Fibroblast of villous mesenchyme (primary cell): ENCODE measurements at regions not wholly inside any gene's neighbourhood (a gene's known extent, or its start where the extent isn't known, plus 50 kb on each side); places are given as distances from the start of the nearest gene placed in this dataset.

Experiments
- DNase-seq: peaks from one replicate; pipeline ENCODE4 v3.0.0-alpha.2; 2010; ENCODE audit warnings: low read depth
- H3K4me3 ChIP-seq: 2 replicates; pipeline ENCODE4 v1.5.1; 2011; ENCODE audit warnings: low read depth, mild to moderate bottlenecking, low read length
- TF ChIP-seq, protein P1 (sequence below): IDR thresholded peaks from 2 replicates; pipeline ENCODE4 v1.5.1; 2012; ENCODE audit warnings: low read depth, mild to moderate bottlenecking, low read length; ENCODE audit not compliant: insufficient read depth

DNA sequence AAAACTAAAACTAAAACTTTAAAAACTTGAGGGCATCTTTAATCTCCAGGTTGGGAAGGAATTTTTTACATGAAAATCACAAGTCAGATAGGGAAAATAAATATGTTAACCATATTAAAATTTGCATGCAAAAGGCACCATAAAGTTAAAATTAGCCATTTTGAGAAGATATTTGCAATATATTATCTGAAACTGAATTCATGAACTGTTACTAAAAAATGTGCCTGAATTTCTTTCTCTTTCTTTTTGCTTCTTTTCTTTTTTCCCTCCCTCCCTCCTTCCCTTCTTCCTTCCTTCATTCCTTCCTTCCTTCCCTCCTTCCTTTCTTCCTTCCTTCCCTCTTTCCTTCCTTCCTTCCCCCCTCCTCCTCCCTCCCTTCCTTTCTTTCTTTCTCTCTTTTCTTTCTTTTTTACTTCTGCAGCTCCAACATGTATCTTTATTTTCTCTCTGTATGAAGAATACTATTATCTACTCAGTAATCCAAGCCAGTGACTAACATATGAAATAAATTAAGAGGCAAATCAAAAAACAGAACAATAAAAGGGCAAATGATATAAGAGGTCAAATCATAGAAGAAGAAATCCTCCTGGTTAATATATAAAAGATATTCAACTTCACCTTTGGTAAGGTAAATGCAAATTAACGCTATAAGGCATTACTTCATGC is 146.0 kb downstream of the BRMS1L start:
- no peak overlapping the region for H3K4me3 ChIP-seq
- DNase-seq: no peak
- TF ChIP-seq, protein P1, sequence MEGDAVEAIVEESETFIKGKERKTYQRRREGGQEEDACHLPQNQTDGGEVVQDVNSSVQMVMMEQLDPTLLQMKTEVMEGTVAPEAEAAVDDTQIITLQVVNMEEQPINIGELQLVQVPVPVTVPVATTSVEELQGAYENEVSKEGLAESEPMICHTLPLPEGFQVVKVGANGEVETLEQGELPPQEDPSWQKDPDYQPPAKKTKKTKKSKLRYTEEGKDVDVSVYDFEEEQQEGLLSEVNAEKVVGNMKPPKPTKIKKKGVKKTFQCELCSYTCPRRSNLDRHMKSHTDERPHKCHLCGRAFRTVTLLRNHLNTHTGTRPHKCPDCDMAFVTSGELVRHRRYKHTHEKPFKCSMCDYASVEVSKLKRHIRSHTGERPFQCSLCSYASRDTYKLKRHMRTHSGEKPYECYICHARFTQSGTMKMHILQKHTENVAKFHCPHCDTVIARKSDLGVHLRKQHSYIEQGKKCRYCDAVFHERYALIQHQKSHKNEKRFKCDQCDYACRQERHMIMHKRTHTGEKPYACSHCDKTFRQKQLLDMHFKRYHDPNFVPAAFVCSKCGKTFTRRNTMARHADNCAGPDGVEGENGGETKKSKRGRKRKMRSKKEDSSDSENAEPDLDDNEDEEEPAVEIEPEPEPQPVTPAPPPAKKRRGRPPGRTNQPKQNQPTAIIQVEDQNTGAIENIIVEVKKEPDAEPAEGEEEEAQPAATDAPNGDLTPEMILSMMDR: no peak

- no peak for DNase-seq
- H3K4me3 ChIP-seq: no peak overlapping the region
- TF ChIP-seq, protein P1: no peak
Observed at GRCh38 chr14:35969310-35969709, 143.2 kb downstream of the BRMS1L start.

DNA sequence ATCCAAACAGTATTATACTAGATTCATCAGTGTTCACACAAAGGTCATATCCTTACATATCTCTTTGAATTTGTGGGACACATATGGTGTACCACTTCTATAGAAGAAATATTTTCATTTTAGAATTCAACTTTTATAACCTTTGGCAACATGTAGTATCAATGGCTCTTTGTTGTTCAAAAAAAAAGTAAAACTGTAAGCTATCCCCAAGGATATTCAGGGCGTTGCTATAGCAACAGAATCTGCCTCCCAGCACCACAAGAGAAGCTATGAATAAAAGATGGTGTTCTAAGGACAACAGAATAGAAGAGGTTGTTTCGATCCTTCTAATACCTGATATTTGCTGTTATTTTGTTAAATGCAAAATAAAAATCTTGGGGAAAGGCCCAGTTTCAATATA is 139.3 kb downstream of the BRMS1L start:
- H3K4me3 ChIP-seq: no peak overlapping the region
- TF ChIP-seq, protein P1: no peak
- no peak for DNase-seq

GRCh38 chr14:35964697-35965286 is 138.7 kb downstream of the BRMS1L start:
- no peak for DNase-seq
- no peak overlapping the region for H3K4me3 ChIP-seq
- TF ChIP-seq, protein P1: no peak

- H3K4me3 ChIP-seq: no peak overlapping the region
- TF ChIP-seq, protein P1: no peak
- DNase-seq: no peak
Observed at GRCh38 chr14:35963209-35963608, 137.1 kb downstream of the BRMS1L start.

GRCh38 chr14:35961697-35962274 is 135.6 kb downstream of the BRMS1L start:
- H3K4me3 ChIP-seq: no peak overlapping the region
- no peak for DNase-seq
- TF ChIP-seq, protein P1: no peak
